CD4-positive, alpha-beta T cell treated with Interleukin-4 for 1 hour (primary cell): ENCODE measurements at regions not wholly inside any gene's neighbourhood (a gene's known extent, or its start where the extent isn't known, plus 50 kb on each side); places are given as distances from the start of the nearest gene placed in this dataset.

ENCODE experiments used
- DNase-seq, 2 donors: peaks; one replicate each; pipeline ENCODE4 v3.0.0-alpha.2; 2020 to 2022

DNA sequence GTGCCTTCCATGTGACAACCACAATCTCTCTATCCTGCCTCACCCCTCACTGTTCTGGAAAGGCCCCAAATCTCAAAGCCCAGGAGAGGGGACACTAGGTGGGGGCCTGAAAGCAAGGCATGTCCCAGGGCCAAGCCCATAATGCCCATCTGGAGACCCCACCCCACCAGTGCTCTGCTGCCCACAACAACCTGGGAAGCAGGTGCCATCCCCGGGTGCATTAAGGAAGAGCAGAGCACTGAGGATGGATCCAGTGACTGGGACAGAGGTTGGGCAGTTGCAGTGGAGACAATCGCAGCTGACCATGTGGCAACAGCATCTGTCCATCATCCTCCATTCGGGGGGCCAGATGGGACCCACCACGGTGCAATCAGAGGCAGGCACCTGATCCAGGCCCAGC, 106.2 kb upstream of the PRR20G start:
- no peak for DNase-seq

GRCh38 chr3:127393131-127393820, 105.4 kb upstream of the PRR20G start:
- DNase-seq = no peak

GRCh38 chr3:127392156-127392490, 104.3 kb upstream of the PRR20G start:
- DNase-seq = no peak

GRCh38 chr3:127391436-127392155, 103.8 kb upstream of the PRR20G start:
- no peak for DNase-seq

GRCh38 chr3:127390365-127391025, 102.6 kb upstream of the PRR20G start:
- DNase-seq = no peak

- no peak for DNase-seq
Measured at GRCh38 chr3:127389913-127390312, 102.1 kb upstream of the PRR20G start.

DNA sequence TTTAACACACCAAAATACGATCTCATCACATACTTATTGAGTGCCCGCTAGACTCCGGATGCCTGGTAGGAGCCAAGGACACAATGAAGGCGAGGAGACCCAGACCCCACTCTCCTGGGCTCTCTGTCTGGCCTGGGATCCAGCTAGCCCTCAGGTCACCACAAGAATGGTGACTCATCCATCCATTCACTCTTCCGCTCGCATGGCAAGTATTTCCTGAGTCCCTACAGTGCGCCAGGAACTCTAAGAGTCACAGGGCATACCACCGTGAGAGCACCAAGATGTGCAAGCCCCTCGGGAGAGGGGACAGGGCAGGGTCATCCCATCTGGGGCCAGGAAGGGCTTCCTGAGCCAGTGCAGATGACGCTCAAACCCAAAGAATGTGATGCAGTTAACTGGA, 101.6 kb upstream of the PRR20G start:
- DNase-seq = no peak

DNA sequence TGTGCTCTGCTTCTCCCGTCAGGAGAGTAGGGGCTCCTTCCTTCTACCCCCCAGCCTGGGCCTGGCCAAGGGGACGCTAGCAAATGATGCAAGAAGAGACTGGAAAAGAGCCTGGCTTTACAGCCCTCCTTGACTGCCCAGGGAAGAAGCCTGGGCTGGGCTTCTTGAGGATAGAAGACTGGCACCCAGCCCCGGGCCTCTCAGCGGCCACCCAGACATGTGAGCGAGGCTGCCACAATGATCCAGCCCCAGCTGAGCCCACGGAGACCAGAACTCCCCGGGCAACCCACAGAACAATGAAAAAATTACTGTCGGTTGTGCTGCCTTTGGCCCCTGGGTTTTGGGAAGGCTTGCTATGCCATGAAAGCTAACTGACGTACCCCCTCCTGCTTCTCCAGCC, 100.6 kb upstream of the PRR20G start:
- DNase-seq = no peak

GRCh38 chr3:127387556-127388153, 99.8 kb upstream of the PRR20G start:
- no peak for DNase-seq

DNA sequence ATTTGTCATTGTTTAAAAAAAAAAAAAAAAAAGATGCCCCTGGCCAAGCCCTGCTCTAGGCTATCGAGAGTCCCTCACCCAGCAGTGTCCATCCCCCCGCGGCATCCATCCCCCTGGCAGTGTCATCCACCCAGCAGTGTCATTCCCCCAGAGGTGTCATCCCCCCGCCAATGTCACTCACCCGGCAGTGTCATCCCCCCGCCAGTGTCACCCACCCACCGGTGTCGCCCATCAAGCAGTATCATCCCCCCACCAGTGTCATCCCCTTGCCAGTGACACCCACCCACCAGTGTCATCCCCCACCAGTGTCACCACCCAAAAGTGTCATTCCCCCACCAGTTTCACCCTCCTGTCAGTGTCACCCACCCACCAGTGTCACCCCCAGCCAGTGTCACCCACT, 99.3 kb upstream of the PRR20G start:
- peak in 1 of 2 donors; percentile 2 for DNase-seq

- DNase-seq = no peak
Measured at GRCh38 chr3:127386490-127386889, 98.6 kb upstream of the PRR20G start.

- no peak for DNase-seq
Measured at GRCh38 chr3:127385540-127385870, 97.7 kb upstream of the PRR20G start.

- peak in 1 of 2 donors; percentile 1 for DNase-seq
Measured at GRCh38 chr3:127384717-127385539, 97.1 kb upstream of the PRR20G start.

DNA sequence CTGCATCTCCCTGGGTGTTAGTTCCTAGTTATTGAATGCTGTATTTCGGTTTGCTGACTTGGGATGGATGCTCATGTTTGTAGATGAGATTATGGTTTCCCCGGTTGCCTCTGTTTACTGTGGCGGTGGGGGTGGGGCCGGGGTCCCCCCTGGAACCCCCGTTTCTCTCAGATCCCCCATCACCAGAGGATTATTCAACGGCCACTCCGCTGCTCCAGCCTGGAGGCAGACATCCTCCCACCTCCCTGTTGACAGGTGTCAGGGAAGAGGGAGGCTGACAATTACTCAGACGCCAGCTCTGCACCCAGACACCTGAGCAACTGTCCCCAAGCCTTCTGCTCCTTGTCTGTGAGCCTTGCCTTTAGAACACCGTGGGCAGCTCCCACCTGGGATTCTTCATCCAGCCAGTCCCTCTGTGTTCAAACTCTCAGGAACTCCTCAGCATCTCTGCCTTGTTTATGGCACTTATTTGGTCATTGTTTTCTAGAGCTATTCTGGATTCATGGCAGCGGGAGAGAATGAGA, 95.9 kb upstream of the PRR20G start:
- peak in 1 of 2 donors; percentile 7 for DNase-seq

DNA sequence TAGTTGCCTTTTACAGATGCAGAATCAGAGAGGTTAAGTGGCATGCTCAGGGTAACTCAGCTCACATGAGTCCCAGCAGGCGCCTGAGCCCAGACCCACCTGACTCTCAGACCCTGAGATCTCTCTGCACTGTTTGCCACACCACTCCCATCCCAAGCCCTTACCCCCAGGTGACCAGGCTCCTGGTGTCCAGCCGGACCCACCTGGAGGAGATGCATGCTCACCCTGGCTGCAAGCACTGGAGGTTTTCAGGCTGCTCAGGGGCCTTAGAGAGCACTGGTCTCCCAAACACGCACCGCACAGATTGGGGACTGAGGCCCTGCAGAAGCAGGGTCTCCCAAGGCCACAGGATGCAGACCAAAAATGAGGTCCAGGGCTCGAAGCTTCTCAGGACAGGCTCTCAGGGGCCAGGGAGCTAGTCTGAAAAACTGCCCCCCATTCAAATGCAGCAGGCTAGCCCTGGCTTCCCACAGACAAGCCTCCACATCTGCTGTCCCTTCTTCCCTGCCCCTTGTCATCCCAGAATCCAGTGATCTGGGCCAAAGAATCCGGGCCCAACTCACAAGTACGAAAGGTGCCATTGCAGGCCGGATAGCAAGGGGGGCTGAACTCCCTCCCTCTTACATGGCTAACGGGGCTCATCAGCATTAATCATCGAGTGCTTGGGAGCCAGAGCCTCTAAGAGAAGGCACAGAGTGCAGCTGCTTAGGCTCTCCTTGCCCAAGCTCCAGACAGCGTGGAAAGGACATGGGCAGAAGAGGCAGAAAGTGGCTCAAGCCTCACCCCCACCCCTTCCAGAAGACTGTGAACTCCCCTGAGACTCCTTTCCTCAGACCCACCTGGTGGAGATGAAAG, 90.2 kb upstream of the PRR20G start:
- peak in 1 of 2 donors; percentile 7 for DNase-seq

GRCh38 chr3:127375151-127375930, 87.5 kb upstream of the PRR20G start:
- no peak for DNase-seq

- no peak for DNase-seq
Measured at GRCh38 chr3:127374086-127375010, 86.5 kb upstream of the PRR20G start.

DNA sequence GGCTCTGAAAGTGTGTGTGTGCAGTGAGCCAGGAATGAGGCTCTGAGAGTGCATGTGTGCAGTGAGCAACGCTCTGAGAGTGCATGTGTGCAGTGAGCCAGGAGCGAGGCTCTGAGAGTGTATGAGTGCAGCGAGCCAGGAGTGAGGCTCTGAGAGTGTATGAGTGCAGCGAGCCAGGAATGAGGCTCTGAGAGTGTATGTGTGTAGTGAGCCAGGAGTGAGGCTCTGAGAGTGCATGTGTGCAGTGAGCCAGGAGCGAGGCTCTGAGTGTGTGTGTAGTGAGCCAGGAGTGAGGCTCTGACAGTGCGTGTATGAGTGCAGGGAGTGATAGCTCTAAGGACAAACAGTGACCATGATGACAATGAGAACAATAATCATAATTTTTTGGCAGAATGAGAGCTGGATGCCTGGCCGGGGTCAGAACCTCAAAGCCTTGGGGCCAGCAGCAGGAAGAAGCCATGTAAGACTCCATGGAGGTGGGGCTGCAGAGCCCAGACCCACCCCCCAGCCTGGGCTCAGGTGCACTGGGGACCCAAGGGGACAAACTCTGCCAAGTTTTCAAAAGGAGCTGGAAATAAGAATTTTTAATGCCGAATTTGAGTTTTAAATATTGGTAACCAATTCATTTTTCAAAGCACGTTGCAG, 85.7 kb upstream of the PRR20G start:
- no peak for DNase-seq

GRCh38 chr3:127371846-127372245, 84.0 kb upstream of the PRR20G start:
- DNase-seq = no peak
